Activated naive CD4-positive, alpha-beta T cell treated with anti-CD3 and anti-CD28 coated beads, Interleukin-2, amount 10 ng/mL, durations not matched to agents 7 days and 5 days (primary cell): ENCODE measurements at regions not wholly inside any gene's neighbourhood (a gene's known extent, or its start where the extent isn't known, plus 50 kb on each side); places are given as distances from the start of the nearest gene placed in this dataset.

ENCODE experiments used
- CTCF ChIA-PET: fragments of 350-600 bp; sonication (Branson Sonifier 250); formaldehyde crosslinking; loops from one replicate; lab custom pipeline; 2021; ENCODE audit warnings: antibody characterized with exemption; lab: Charles Lee
- DNase-seq: peaks from one replicate; pipeline ENCODE4 v3.0.0-alpha.2; 2020
- H3K27ac Mint-ChIP-seq: one replicate; pipeline ENCODE4 v1.8.0; 2021; ENCODE audit warnings: mild to moderate bottlenecking, moderate library complexity, mixed read lengths
- H3K27me3 Mint-ChIP-seq: one replicate; pipeline ENCODE4 v1.8.0; 2021; ENCODE audit warnings: mild to moderate bottlenecking, mixed read lengths
- H3K36me3 Mint-ChIP-seq: one replicate; pipeline ENCODE4 v1.8.0; 2021; ENCODE audit warnings: mixed read lengths
- H3K4me1 Mint-ChIP-seq: one replicate; pipeline ENCODE4 v1.8.0; 2021; ENCODE audit warnings: mixed read lengths
- H3K4me3 Mint-ChIP-seq: one replicate; pipeline ENCODE4 v1.8.0; 2021; ENCODE audit warnings: mild to moderate bottlenecking, moderate library complexity, mixed read lengths
- H3K9me3 Mint-ChIP-seq: one replicate; pipeline ENCODE4 v1.8.0; 2021; ENCODE audit warnings: mixed read lengths

GRCh38 chr3:170709046-170709445, 123.2 kb upstream of the SLC7A14 start:
- CTCF ChIA-PET: no interaction called here
- no peaks in the 10 kb centered on the region for H3K4me1 Mint-ChIP-seq
- no peaks in the 10 kb centered on the region for H3K9me3 Mint-ChIP-seq
- DNase-seq: no peak
- no peak overlapping the region for H3K27ac Mint-ChIP-seq
- no peak overlapping the region for H3K4me3 Mint-ChIP-seq
- H3K27me3 Mint-ChIP-seq: peaks cover 14% of the 10 kb centered on the region
- H3K36me3 Mint-ChIP-seq: no peaks in the 10 kb centered on the region

- Mint-ChIP-seq H3K4me1 (no peaks in the 10 kb centered on the region), H3K4me3 (no peak overlapping the region), H3K27ac (no peak overlapping the region), H3K36me3 (no peaks in the 10 kb centered on the region), H3K9me3 (no peaks in the 10 kb centered on the region), H3K27me3 (peaks cover 14% of the 10 kb centered on the region)
- CTCF ChIA-PET: no interaction called here
- DNase-seq: no peak
These were observed 122.0 kb upstream of the SLC7A14 start for GRCh38 chr3:170707899-170708298.

- peaks cover 9% of the 10 kb centered on the region for H3K27me3 Mint-ChIP-seq
- H3K36me3 Mint-ChIP-seq: no peaks in the 10 kb centered on the region
- CTCF ChIA-PET: interaction anchor here (1.0 kb wide), 1 partner anchor 15 kb away, joined by 3 read pairs; no protein-coding TSS in a partner anchor
- no peak for DNase-seq
- H3K4me3 Mint-ChIP-seq: no peak overlapping the region
- no peak overlapping the region for H3K27ac Mint-ChIP-seq
- H3K9me3 Mint-ChIP-seq: no peaks in the 10 kb centered on the region
- H3K4me1 Mint-ChIP-seq: no peaks in the 10 kb centered on the region
These were observed 119.3 kb upstream of the SLC7A14 start for GRCh38 chr3:170705131-170705530.

GRCh38 chr3:170703121-170703588, 117.3 kb upstream of the SLC7A14 start:
- CTCF ChIA-PET: no interaction called here
- peaks cover 5% of the 10 kb centered on the region for H3K27me3 Mint-ChIP-seq

GRCh38 chr3:170701696-170702678, 116.1 kb upstream of the SLC7A14 start:
- DNase-seq: no peak
- Mint-ChIP-seq H3K4me1 (no peaks in the 10 kb centered on the region), H3K9me3 (no peaks in the 10 kb centered on the region), H3K36me3 (no peaks in the 10 kb centered on the region), H3K4me3 (no peak overlapping the region), H3K27me3 (peaks cover 5% of the 10 kb centered on the region), H3K27ac (no peak overlapping the region)
- CTCF ChIA-PET: interaction anchor here (1.7 kb wide), 1 partner anchor 11 kb away, joined by 3 read pairs; no protein-coding TSS in a partner anchor

More at GRCh38 chr3:170703121-170703588, 117.3 kb upstream of the SLC7A14 start:
- Mint-ChIP-seq H3K4me3 (no peak overlapping the region), H3K36me3 (no peaks in the 10 kb centered on the region), H3K4me1 (no peaks in the 10 kb centered on the region), H3K27ac (no peak overlapping the region), H3K9me3 (no peaks in the 10 kb centered on the region)
- DNase-seq: no peak

- Mint-ChIP-seq H3K4me1 (no peaks in the 10 kb centered on the region), H3K4me3 (no peak overlapping the region), H3K27me3 (no peaks in the 10 kb centered on the region), H3K9me3 (no peaks in the 10 kb centered on the region), H3K36me3 (no peaks in the 10 kb centered on the region), H3K27ac (no peak overlapping the region)
- CTCF ChIA-PET: no interaction called here
- DNase-seq: no peak
These were observed 114.2 kb upstream of the SLC7A14 start for GRCh38 chr3:170700054-170700404.

GRCh38 chr3:170699158-170700053, 113.5 kb upstream of the SLC7A14 start:
- Mint-ChIP-seq H3K27ac (no peak overlapping the region), H3K4me1 (no peaks in the 10 kb centered on the region), H3K36me3 (no peaks in the 10 kb centered on the region), H3K4me3 (no peak overlapping the region), H3K27me3 (no peaks in the 10 kb centered on the region), H3K9me3 (no peaks in the 10 kb centered on the region)
- no peak for DNase-seq
- CTCF ChIA-PET: no interaction called here

- Mint-ChIP-seq H3K36me3 (no peaks in the 10 kb centered on the region), H3K4me3 (no peak overlapping the region), H3K9me3 (no peaks in the 10 kb centered on the region), H3K4me1 (no peaks in the 10 kb centered on the region), H3K27me3 (no peaks in the 10 kb centered on the region), H3K27ac (no peak overlapping the region)
- CTCF ChIA-PET: no interaction called here
- no peak for DNase-seq
These were observed 112.0 kb upstream of the SLC7A14 start for GRCh38 chr3:170697908-170698307.

- H3K27me3 Mint-ChIP-seq: no peaks in the 10 kb centered on the region
- DNase-seq: no peak
- no peaks in the 10 kb centered on the region for H3K4me1 Mint-ChIP-seq
- no peak overlapping the region for H3K27ac Mint-ChIP-seq
- H3K36me3 Mint-ChIP-seq: no peaks in the 10 kb centered on the region
- CTCF ChIA-PET: no interaction called here
- H3K9me3 Mint-ChIP-seq: no peaks in the 10 kb centered on the region
- no peak overlapping the region for H3K4me3 Mint-ChIP-seq
These were observed 111.3 kb upstream of the SLC7A14 start for GRCh38 chr3:170697131-170697530.

- Mint-ChIP-seq H3K27ac (no peak overlapping the region), H3K4me3 (no peak overlapping the region), H3K27me3 (no peaks in the 10 kb centered on the region), H3K4me1 (no peaks in the 10 kb centered on the region), H3K9me3 (no peaks in the 10 kb centered on the region), H3K36me3 (no peaks in the 10 kb centered on the region)
- CTCF ChIA-PET: interaction anchor here (1.0 kb wide), 1 partner anchor 282 kb away, joined by 3 read pairs; no protein-coding TSS in a partner anchor
- DNase-seq: no peak
These were observed 109.7 kb upstream of the SLC7A14 start for GRCh38 chr3:170695486-170696064.

GRCh38 chr3:170692720-170693119, 106.8 kb upstream of the SLC7A14 start:
- Mint-ChIP-seq H3K9me3 (no peaks in the 10 kb centered on the region), H3K36me3 (no peaks in the 10 kb centered on the region), H3K27ac (no peak overlapping the region), H3K27me3 (no peaks in the 10 kb centered on the region), H3K4me1 (no peaks in the 10 kb centered on the region), H3K4me3 (no peak overlapping the region)
- CTCF ChIA-PET: interaction anchor here (1.5 kb wide), 1 partner anchor 279 kb away, joined by 5 read pairs; no protein-coding TSS in a partner anchor
- DNase-seq: no peak

- no peak overlapping the region for H3K27ac Mint-ChIP-seq
- H3K9me3 Mint-ChIP-seq: no peaks in the 10 kb centered on the region
- no peak for DNase-seq
- no peaks in the 10 kb centered on the region for H3K4me1 Mint-ChIP-seq
- CTCF ChIA-PET: interaction anchor here (0.7 to 1.6 kb wide), 5 partner anchors 11 to 277 kb away, joined by 3 to 6 read pairs (median 3); no protein-coding TSS in a partner anchor
- no peaks in the 10 kb centered on the region for H3K27me3 Mint-ChIP-seq
- no peak overlapping the region for H3K4me3 Mint-ChIP-seq
- H3K36me3 Mint-ChIP-seq: no peaks in the 10 kb centered on the region
These were observed 104.7 kb upstream of the SLC7A14 start for GRCh38 chr3:170690661-170690981.

GRCh38 chr3:170689893-170690660, 104.2 kb upstream of the SLC7A14 start:
- Mint-ChIP-seq H3K9me3 (no peaks in the 10 kb centered on the region), H3K27ac (no peak overlapping the region), H3K36me3 (no peaks in the 10 kb centered on the region), H3K4me1 (no peaks in the 10 kb centered on the region), H3K4me3 (no peak overlapping the region), H3K27me3 (no peaks in the 10 kb centered on the region)
- CTCF ChIA-PET: interaction anchor here (0.6 to 1.6 kb wide), 6 partner anchors 11 to 276 kb away, joined by 3 to 6 read pairs (median 3); no protein-coding TSS in a partner anchor
- peak; percentile 56 for DNase-seq
